ENCODE measurements at regions not wholly inside any gene's neighbourhood (a gene's known extent, or its start where the extent isn't known, plus 50 kb on each side); places are given as distances from the start of the nearest gene placed in this dataset.
A peak's percentile ranks its signal among the peaks of the same experiment; 100 is the strongest.

DNA sequence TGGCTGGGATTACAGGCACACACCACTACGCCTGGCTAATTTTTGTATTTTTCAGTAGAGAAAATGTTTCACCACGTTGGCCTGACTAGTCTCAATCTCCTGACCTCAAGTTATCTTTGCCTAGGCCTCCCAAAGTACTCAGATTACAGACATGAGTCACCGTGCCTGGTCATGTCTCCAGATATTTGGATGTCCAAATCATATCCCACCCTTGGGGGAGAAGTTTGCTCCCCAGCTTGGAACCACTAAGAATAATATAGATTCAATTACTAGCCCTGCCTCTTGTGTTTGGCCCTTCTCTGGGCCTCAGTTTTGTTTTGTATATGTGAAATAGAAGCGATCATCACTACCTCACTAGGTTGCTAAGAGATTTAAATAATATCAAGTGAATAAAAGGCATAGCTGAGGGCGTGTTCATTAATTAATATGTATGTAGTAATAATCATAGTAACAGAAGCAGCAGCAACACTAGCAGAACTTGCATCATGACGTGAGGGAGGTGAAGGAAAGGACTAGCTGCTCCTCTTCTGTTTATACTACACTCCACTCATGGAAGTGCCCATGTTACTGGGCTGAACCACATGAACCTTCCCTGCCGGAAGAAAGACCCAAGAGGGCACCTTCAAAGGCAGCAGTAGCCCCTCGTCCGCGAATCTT, 253.6 kb upstream of the XYLT1 start:
- DNase-seq = no peak

DNA sequence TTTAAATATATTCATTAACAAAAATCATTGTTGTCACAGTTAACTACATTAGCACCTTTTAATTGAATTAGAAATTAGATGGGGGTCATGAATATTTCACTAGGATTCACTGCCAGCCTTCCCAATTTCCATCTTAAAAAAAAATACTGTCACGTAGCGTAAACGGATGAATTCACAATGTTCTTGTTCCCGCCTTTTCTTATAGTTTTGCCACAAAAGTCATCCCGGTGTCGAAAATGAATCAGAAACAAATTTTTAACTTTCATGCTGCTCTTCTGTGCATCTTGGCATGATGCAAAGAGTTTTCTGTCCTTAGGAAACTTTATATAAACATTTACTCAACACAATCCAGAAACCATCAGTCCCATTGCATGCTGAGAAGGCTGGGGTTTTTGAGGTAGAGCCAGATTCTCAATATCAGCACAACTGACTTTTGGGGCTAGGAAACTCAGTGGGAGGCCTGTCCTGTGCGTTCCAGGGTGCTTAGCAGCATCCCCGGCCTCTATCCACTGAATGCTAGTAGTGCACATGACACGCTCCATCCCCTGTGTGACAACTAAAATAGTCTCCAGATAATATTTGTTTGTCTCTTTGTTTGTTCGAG, 252.9 kb upstream of the XYLT1 start:
- no peak for DNase-seq

DNA sequence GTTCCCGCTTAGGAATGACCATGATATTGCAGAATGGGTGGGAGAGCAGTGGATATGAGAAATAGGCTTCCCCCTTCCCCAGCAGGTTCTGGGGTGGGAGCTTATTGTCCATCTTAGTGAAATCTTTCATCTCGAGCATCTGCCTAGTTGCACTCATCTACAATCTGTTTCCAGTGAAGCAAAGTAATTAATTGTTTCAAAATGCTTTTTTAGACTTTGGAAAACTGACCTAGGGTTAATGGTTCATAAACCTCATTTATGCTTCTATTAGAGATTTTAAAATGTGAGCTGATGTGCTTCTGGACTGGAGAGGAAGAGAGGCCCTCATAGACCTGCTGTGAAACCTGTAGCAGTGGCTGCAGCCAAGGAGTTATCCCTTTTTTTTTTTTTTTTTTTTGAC, 247.7 kb upstream of the XYLT1 start:
- no peak for DNase-seq

DNA sequence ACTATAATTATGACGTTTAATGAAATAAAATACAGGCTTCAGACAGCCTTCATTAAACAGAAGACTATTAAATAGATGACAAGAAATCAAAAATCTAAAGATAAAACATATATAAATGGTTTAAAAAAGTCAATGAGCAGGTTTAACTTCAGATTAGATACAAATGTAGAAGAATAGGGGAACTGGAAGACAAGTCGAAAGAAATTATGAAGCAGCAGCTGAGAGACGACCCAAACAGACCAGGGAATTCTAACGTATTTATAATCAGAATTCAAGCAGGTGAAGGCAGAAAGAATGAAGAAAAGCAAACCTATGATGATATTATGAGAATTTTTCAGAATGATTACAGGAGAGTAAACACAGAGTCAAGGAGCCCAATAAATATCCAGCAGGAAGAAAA, 235.1 kb upstream of the XYLT1 start:
- no peak for DNase-seq

DNA sequence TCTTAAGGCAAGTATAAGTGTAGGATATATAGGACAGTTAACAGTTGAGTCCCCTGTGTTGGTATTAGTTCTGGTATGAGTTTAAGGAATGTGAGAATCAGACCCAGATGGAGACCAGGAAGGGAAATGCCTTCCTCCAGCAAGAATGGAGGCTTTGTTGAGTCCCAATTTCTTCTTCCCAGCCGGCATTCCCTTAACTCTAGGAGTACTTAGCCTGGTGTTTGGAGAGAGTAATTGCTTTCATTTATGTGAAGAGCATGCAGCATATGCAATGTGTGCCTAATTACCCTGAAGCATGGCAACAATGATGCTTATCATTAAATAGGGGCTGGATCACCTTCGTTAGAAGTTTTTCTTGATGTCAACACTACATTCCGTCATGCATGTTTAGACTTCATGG, 225.9 kb upstream of the XYLT1 start:
- DNase-seq = no peak

DNA sequence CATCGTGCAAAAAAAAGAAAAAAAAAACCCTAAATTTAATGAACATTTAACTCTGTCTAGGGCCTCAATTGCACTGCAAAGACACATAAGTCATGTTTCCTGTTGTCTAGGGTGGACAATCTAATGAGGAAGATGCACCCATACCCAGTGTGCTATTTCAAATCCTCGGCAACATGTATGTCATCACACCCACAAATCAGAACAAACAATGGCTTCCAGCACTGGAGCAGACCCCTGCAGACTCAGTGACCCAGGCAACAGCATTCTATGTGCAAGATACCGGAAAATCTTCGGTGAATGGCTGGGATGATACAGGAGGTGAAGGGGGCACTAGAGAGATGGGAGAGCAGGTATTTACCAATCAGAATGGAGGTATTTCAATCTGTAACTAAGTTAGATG, 221.7 kb upstream of the XYLT1 start:
- no peak for DNase-seq

DNA sequence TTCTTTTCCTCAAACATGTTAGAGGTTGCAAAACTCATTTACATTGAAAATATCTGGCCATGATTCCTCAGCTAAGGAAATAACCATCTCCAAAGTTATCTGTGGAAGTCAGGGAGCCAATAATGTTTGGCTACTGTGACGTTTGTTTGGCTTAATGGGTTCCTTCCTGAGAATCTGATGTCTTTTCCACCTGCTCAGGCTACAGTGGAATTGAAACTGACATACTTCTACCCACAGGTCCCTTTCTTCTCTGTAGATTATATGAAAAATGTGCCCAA, 221.1 kb upstream of the XYLT1 start:
- DNase-seq = no peak

DNA sequence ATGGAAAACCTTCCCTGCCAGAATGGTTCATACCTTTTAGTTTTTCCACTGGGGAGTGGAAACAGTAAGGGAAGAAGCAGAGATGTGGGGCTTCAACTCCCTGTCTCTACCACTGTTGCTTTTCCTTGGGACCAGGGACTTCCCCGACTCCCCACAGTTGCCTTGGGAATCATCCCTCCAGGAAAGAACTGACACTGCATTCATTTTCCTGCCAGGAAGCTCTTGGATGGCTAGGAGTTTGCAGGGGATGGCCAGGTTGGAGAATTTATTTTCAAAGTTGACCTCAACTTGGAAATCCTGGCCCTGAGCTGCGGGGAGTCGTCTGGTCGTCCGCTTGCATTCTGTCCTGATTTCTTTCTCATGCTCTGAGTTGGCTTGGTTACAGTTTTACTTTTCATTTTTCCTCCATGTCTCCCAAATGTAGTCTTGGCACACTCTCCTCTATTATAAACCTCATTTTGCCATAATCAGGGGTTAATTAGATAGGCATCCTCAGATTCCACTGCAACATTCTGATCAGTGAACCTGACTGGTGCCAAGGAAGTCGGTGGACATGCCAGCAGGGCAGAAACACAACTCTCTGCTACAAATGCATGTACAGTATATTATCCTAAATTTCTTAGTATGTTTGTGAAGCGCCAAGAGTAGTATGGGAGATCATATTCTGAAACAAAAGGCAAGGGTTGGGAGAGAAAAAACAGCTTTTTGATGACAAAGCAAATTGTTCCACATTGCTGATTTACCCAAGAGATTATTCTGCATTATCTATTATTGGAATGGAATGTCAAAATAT, 220.5 kb upstream of the XYLT1 start:
- DNase-seq = no peak

DNA sequence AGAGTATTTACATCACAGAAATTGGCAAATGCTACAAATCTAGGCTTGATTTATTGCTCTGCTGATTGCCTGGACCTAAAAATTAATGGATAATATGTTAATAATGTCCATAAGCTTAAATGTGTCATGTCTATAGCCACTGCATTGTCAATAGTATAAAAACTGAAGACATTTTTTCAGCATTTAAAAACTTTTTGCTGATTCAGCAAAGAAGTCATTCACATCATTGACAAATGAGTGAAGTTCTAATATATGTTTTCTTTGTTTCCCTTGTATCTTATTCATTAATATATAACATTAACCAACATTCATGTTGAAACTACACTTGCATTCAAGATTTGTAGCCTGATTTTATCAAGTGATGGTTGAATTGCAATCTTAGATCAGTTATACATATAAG, 214.7 kb upstream of the XYLT1 start:
- no peak for DNase-seq

DNA sequence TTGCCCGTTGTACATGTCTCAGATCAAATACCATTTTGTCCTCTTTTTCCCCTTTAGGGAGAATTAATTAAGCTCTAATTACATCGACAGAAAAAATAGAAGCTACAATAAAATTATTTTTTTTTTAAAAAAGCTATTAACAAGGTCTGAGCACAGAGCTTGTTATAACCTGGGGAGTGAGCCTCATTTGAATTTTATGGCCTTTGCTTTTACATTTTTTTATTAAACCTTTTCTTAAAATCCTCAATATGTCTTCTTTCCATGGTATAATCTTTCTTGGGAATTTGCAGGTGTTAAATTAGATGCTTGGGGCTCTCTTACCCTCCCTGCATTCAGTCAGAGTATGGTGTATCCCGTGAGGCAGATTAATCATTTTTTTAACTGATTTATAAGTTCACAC, 212.5 kb upstream of the XYLT1 start:
- DNase-seq = no peak

DNA sequence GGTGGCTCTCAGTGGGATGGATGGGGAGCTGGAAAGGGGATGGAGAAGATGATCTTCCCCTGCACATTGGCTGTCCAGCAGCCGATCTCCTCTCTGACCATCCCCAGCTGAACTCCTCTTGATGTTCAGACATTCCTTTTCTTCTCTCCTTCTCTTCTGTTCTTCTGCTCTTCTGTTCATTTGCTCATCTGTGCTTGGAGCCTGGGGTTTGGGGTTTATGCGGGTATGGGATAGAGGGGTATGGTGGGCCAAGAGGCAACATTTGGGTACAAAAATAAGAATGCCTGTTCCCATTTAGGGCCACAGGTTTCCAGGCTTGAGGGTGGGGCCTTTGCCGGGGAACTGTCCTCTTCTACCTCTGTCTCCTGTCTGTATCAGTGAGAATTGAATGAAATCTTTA, 205.4 kb upstream of the XYLT1 start:
- no peak for DNase-seq

DNA sequence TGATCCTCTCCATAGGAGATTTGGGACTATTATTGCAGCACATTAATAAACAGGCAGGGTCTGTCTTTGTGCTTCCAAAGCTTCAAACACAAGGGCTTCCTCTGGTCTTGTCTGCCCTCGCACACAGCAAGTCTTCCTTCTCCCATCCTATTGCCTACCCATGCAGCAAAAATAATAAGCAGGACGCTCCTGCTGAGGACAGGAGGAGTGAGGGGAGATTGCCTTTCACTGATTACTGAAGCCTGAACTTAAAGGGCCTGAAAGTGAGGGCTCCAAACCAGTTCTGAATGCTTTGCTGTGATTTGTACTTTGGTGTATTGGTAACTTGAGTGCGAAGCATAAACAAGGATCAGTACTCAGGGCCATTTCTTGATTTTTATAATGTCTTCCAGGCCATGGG, 197.6 kb upstream of the XYLT1 start:
- no peak for DNase-seq

DNA sequence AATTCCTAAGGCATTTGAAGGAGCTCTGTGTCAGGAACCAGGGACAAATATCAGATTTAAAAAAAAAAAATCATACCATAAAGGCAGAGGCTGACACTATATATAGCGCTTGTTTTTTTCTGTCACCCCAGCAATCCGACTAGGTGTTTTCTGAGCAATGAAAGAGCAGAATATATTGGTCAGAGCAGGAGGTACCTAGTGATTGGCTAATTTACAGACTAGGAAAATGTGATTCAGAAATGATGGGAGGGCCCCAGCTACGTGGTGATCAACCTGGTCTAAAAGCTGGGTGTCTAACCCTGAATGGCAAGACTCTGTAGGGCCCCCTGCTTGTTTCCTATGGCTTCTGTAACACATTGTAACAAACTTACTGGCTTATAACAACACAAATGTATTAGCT, 195.5 kb upstream of the XYLT1 start:
- no peak for DNase-seq

DNA sequence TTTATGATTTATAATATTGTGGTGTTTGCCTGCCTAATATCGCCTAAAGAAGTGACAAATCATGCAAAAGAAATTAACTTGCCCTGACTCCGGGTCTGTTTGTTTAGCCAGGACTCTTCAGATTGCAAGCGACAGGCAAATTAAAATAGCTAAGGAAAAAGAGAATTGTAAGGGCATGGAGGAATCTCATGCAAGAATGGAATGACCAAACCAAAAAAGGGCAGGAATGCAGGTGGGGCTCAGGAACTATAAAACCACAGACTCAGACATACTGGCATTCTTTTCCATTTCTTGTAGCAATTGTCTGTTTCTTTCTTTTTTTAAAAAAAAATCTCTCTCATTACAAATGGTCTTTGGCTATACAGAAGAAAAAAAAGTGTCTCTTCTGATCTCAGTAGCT, 188.1 kb upstream of the XYLT1 start:
- DNase-seq = no peak

DNA sequence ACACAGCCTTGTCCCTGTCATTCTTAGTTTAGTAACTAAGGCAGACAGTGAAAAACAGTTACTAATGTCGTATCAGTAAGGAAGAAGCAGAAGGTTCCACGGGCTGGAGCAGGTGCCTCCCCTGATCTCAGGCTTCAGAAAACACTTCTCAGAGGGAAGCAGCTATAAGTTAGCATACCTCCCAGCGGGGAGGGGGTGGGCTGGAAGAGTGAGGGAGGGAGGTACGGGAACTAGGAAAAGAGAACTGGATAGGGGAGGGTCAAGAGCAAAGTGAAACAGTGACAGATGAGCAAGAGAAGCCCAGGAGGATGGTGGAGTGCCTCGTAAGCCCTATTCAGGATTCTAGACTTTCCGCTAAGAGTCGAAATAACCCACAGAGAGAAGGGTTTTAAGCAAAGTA, 186.3 kb upstream of the XYLT1 start:
- no peak for DNase-seq

DNA sequence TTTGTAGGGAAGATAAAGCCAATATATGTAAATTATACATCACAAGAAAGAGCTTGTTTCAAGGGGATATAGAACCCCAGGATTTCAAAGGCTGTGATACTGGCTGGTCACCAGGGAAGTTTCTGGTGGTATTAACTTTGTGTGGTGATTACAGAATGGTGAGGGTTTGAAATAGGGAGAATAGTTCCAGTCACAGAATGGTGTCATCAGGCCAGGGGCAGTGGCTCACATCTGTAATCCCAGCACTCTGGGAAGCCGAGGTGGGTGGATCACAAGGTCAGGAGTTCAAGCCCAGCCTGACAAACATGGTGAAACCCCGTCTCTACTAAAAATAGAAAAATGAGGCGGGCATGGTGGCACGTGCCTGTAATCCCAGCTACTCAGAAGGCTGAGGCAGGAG, 183.8 kb upstream of the XYLT1 start:
- no peak for DNase-seq

DNA sequence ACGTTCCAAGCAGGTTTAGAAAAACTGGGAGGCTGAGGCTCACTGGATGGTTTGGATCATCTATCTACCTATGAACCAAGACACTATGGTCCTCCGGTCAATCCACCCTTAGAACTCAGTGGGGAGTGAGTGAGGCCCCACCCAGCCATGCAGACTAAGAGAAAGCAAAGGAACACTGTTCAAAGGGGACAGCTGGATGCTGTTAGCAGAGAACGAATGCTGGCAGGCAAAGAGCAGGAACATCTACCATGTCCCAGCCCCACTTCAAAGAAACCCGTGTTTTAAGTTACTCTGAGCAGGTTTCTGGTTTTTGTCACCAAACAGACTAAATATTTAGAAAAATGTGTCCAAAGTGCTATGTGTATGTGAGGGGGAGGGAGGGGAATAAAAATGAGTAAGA, 183.4 kb upstream of the XYLT1 start:
- no peak for DNase-seq

DNA sequence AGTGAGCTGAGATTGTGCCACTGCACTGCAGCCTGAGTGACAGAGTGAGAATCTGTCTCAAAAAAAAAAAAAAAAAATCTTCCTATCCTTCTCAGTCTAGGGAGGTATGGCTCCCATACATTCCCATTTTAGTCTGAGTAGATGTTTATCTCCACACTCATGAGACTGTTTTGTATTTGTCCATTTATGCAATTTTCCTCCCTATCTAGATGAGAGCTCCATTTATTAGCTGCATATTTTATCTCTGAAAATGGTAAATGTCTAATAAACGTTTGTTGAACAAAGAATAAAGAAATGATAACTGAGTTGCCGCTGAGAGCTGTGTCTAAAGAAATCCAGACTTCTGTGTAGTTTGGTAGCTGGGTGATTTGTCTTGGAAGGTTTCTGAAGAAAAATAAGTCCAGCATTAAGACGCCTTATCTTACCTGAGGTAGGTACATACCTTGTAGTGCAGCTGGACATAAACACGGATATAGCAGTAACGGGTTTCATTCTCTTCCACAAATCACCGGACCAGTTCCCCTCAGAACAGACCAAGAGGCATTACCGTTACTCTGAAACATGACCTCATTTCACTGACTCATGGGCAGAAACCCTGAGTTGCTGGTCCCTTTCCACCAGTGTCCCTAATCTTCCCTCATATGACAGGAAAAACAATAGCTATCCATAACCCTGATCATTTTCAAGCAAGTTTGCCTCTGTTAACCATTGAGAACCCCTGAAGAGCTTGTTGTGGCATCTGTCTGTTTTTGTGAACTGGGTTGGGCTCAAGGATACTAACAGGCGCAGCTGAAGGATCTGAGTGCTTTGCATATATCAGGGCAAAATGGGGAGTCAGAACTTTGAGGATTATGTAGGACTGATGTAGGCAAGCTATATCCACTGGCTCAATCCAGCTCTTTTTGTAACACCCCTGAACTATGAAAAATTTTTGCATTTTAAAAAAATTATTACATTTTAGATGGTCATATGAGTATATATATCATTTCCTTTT, 177.4 kb upstream of the XYLT1 start:
- no peak for DNase-seq

DNA sequence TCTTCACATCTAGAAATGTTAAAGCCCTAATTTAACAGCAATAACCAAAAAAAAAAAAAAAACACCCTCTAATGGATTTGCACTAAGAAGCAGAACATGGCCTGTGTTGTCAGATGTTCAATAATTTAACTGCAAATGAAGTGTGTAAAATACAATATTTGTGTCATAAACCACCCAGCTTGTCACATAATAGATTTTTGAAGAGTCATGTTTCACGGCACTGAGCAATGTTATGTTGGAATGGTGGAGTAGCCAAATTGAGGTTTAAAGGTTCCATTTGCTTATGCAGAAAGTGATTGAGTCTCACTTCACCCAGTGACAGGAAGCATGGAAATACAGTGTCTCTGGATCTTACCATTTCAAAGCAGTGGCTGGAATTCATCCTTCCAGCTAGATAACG, 173.2 kb upstream of the XYLT1 start:
- DNase-seq = no peak

DNA sequence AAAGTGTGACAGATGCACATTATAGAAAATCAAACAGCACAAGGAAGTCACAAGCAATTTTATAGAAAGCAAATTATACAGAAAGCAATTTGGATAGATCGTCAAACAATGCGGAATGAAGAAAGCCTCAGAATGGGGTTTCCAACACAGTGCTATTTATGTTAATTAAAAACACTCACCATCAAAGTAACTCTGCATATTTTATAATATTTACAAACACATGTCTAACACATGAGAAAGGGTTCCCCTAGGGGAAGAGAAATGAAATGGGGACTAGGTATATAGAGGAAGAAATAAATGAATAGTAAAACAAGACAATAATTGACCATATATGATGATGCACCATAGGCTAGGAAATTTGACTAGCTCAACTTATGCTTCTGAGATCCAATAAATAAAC, 171.2 kb upstream of the XYLT1 start:
- DNase-seq = no peak

DNA sequence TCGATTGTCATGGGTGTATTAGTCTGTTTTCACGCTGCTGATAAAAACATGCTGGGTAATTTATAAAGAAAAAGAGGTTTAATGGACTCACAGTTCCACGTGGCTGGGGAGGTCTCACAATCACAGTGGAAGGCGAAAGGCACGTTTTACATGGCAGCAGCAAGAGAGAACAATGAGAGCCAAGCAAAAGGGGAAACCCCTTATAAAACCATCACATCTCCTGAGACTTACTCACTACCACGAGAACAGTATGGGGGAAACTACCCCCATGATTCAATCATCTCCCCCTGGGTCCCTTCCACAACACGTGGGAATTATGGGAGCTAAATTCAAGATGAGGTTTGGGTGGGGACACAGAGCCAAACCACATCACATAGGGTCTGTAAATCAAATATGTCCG, 167.4 kb upstream of the XYLT1 start:
- peak in 1 of 2 experiments; percentile 3 for DNase-seq

DNA sequence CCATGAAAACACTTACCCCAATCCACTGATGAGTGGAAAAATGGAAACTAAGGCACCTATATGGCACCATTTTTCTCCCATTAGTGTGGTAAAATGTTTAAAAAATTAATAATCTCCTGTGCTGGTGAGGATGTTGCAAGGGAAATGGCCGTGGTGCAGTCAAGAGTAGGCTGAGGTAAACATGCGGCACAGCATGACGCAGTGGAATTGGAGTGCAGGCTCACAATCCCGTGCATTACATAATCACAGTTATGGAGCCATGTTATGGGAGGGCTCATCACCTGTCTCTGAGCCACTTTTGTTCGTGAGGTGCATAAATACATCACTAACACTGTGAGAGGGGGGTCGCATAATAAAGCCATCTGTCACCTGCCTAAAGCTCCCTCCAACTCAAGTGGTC, 164.4 kb upstream of the XYLT1 start:
- no peak for DNase-seq

DNA sequence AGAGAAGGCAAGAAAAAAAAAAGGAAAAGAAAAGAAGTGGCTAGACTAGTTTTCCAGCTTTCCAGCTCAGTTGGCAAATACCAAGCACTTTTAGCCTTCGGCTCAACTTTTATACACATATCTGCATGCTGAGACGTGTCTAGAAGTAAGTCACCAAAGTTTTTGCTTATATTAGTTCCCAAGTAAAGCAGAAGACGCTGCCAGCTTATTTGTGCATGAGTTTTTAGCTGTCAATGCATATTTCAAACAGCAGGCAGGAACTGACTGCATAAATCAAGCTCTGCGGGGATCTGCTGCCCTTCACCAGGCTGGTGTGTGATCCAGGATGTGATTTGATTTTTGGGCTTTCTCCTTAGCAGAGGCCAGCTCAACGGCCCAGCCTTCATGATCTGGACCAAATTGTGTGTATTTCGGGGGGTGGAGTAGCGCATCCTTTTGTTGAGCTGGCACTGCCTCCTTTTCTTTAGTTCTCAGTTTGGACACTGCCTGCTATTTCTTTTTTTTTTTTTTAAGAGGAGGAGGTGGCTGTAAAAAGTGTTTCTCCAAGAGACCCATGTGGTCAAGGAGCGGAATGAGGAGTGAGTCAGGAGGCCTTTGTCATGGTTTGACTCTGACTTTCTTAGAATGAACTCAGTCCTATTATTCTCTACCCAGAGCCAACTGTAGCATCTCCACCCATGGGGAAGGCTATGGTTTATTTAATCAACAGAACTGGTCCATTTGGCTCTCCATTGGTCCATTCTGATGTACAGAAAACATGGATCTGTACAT, 162.6 kb upstream of the XYLT1 start:
- DNase-seq = no peak
